ENCODE measurements at regions not wholly inside any gene's neighbourhood (a gene's known extent, or its start where the extent isn't known, plus 50 kb on each side); places are given as distances from the start of the nearest gene placed in this dataset.

GRCh38 chr5:86786955-86787354, 169.2 kb downstream of the COX7C start:
- no peak for DNase-seq

- DNase-seq = no peak
Observed at GRCh38 chr5:86795659-86796058, 177.9 kb downstream of the COX7C start.

GRCh38 chr5:86797677-86798076, 179.9 kb downstream of the COX7C start:
- peak; percentile 6 for DNase-seq

GRCh38 chr5:86806206-86806605, 188.5 kb downstream of the COX7C start:
- peak; percentile 2 for DNase-seq

GRCh38 chr5:86807046-86808031, 189.6 kb downstream of the COX7C start:
- DNase-seq = no peak

- DNase-seq = no peak
Observed at GRCh38 chr5:86814315-86814714, 196.6 kb downstream of the COX7C start.

GRCh38 chr5:86814907-86815306, 197.2 kb downstream of the COX7C start:
- no peak for DNase-seq

- DNase-seq = no peak
Observed at GRCh38 chr5:86824637-86825036, 206.9 kb downstream of the COX7C start.

GRCh38 chr5:86831128-86831527, 213.4 kb downstream of the COX7C start:
- no peak for DNase-seq

GRCh38 chr5:86833868-86834267, 216.1 kb downstream of the COX7C start:
- DNase-seq = no peak

GRCh38 chr5:86837610-86838009, 219.9 kb downstream of the COX7C start:
- DNase-seq = peak; percentile 42

GRCh38 chr5:86838083-86838482, 220.3 kb downstream of the COX7C start:
- DNase-seq = peak; percentile 51

GRCh38 chr5:86841000-86841644, 223.4 kb downstream of the COX7C start:
- no peak for DNase-seq

- DNase-seq = no peak
Observed at GRCh38 chr5:86858442-86858841, 240.7 kb downstream of the COX7C start.

GRCh38 chr5:86861512-86861911, 243.8 kb downstream of the COX7C start:
- DNase-seq = no peak

GRCh38 chr5:86862093-86862492, 244.4 kb downstream of the COX7C start:
- no peak for DNase-seq

GRCh38 chr5:86864051-86864450, 246.3 kb downstream of the COX7C start:
- no peak for DNase-seq

- DNase-seq = no peak
Observed at GRCh38 chr5:86865256-86865785, 247.6 kb downstream of the COX7C start.

- DNase-seq = no peak
Observed at GRCh38 chr5:86866036-86866435, 248.3 kb downstream of the COX7C start.

GRCh38 chr5:86869268-86869667, 251.5 kb downstream of the COX7C start:
- DNase-seq = no peak

- DNase-seq = no peak
Observed at GRCh38 chr5:86875539-86875938, 257.8 kb downstream of the COX7C start.

GRCh38 chr5:86878250-86878649, 260.5 kb downstream of the COX7C start:
- DNase-seq = no peak

GRCh38 chr5:86879086-86879485, 261.3 kb downstream of the COX7C start:
- no peak for DNase-seq

- no peak for DNase-seq
Observed at GRCh38 chr5:86880344-86880743, 262.6 kb downstream of the COX7C start.
